Activated T-cell treated with anti-CD3 and anti-CD28 coated beads, Interleukin-2, amount 50 U/mL, for 72 hours (primary cell): ENCODE measurements at regions not wholly inside any gene's neighbourhood (a gene's known extent, or its start where the extent isn't known, plus 50 kb on each side); places are given as distances from the start of the nearest gene placed in this dataset.

Source experiments
- ATAC-seq, 2 donors: fragments of 150-1000 bp; cut with Tn5 transposase; replicated peaks in 1 of 2; 2 replicates each; pipeline ENCODE4 v1.10.0; 2021; ENCODE audit warnings: moderate library complexity in 2 of 2, mild to moderate bottlenecking in 1 of 2
- DNase-seq, 2 donors: peaks; one replicate each; pipeline ENCODE4 v3.0.0; 2021 to 2022; ENCODE audit warnings: mixed read lengths in 1 of 2
- H3K27ac Mint-ChIP-seq: one replicate; pipeline ENCODE4 v1.8.0; 2022; ENCODE audit warnings: mild to moderate bottlenecking, moderate library complexity, mixed read lengths
- H3K27me3 Mint-ChIP-seq: one replicate; pipeline ENCODE4 v1.8.0; 2022; ENCODE audit warnings: low read depth, mixed read lengths
- H3K36me3 Mint-ChIP-seq, 2 donors: one replicate each; pipeline ENCODE4 v1.8.0; 2022; ENCODE audit warnings: mixed read lengths in 2 of 2, mild to moderate bottlenecking in 1 of 2; ENCODE audit not compliant: insufficient read depth in 2 of 2
- H3K4me1 Mint-ChIP-seq: one replicate; pipeline ENCODE4 v1.8.0; 2022; ENCODE audit warnings: low read depth, mixed read lengths
- H3K4me3 Mint-ChIP-seq, 2 donors: one replicate each; pipeline ENCODE4 v1.8.0; 2022; ENCODE audit warnings: mild to moderate bottlenecking in 2 of 2, mixed read lengths in 2 of 2, moderate library complexity in 2 of 2
- H3K9me3 Mint-ChIP-seq, 2 donors: one replicate each; pipeline ENCODE4 v1.8.0; 2022; ENCODE audit warnings: mixed read lengths in 2 of 2

DNA sequence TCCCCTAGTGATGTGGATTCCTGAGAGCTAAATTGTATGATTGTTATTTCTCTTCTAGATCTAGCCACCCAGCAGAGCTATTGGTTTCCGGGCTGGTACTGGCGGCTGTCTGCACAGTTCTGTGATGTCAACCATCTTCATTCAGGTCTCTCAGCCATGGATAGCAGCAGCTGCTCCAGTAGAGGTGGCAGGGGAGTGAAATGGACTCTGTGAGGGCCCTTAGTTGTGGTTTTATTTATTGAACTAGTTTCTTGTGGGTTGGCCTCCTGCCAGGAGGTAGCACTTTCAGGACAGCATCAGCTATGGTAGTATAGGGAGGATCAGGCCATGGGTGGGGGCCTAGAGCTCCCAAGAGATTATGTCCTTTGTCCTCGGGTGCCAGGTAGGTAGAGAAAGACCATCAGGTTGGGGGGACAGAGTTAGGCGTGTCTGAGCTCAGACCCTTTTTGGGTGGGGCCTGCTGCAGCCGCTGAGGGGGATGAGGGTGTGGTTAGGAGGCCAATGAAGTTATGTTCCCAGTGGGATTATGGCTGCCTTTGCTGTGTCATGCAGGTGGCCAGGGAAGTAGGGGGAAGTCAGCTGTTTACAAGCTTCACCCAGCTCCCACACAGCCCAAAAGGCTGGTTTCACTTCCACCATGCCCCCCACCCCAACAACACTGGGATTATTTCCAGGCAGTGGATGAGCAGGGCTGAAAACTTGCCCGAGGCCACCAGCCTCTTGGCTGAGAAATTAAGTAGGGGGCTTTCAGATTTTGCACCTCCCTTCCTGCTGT, 55.1 kb upstream of the RGS4 start:
- no peak overlapping the region for H3K4me3 Mint-ChIP-seq
- H3K27ac Mint-ChIP-seq: no peak overlapping the region
- peaks cover 0 to 4% of the 10 kb centered on the region in 2 donors for H3K9me3 Mint-ChIP-seq
- no peaks in the 10 kb centered on the region for H3K4me1 Mint-ChIP-seq
- ATAC-seq: no peak
- H3K36me3 Mint-ChIP-seq: no peaks in the 10 kb centered on the region
- DNase-seq: no peak
- H3K27me3 Mint-ChIP-seq: no peaks in the 10 kb centered on the region

DNA sequence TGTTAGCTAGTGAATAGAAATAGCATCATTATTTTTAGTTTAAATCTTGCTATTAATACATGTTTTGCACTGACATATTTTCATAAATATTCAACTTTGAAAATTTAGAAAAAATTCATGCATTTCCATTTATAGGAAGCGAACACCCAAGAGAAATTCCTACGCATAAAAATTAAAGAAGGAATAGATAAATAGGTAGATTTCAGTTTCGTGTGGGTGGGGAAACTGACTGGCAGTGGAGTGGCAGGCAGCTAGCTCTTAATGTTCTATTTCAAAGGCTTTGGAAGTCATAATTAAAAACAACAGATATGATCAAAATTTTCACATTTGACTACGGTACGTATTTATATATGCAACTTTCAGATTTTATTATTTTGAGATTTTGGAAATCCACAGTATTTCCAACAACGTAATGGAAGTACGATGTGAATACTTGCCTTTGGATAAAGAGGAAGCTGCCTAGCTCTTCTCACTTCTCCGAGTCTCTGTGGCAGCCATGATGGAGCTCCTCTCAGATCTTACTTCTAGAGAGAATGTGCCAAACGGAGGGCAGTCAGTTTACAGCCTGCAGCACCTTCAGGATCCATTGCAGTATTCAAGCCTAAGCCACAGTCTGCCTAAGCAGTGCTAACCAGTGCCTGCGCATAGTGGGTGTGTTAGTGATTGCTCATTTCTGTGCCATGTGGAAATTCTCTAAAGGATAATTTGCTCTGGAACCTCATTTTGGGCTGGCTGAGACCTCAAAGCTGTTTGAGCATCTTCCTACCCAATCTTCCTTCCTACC, 62.9 kb upstream of the RGS4 start:
- no peak overlapping the region for H3K27ac Mint-ChIP-seq
- no peak for ATAC-seq
- peaks cover 5% of the 10 kb centered on the region for H3K27me3 Mint-ChIP-seq

DNA sequence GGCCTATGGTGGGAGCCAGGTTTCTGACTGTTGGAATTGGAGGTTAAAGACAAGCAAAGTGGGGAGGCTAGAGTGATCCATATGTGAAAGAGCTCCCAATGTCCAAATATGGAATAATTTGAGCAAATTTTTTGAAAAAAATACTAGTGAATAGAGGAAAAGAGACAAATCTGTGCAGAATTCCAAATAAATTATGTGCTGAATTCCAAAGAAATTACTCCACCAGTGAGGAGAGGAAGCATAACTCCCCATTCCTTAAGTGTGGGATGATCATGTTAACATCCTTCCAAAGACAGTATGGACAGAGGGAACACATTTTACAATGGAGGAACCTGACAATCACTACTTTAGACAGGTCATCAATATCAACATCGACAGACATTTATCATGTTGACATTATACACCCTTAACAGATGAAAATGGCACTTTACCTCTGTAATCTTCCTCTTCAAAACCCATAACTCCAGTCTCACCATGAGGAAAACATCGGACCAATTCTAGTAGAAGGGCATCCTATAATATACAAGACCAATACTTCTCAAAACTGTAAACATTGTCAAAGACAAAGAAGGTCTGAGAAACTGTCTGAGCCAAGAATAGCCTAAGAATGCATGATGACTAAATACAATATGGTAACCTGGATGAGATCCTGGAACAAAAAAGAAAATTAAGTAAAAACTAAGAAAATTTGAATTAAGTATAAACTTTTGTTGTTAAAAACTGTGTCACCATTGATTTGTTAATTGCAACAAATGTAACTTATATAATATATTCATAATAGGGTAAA, 71.5 kb upstream of the RGS4 start:
- peaks cover 16% of the 10 kb centered on the region for H3K27me3 Mint-ChIP-seq
- H3K9me3 Mint-ChIP-seq: peaks cover 0 to 2% of the 10 kb centered on the region in 2 donors
- H3K4me3 Mint-ChIP-seq: no peak overlapping the region
- H3K27ac Mint-ChIP-seq: no peak overlapping the region
- ATAC-seq (no peak), DNase-seq (no peak)
- H3K4me1 Mint-ChIP-seq: no peaks in the 10 kb centered on the region
- H3K36me3 Mint-ChIP-seq: no peaks in the 10 kb centered on the region

More for the DNA sequence above, 62.9 kb upstream of the RGS4 start:
- H3K9me3 Mint-ChIP-seq: no peaks in the 10 kb centered on the region
- H3K4me3 Mint-ChIP-seq: no peak overlapping the region
- no peaks in the 10 kb centered on the region for H3K4me1 Mint-ChIP-seq
- H3K36me3 Mint-ChIP-seq: no peaks in the 10 kb centered on the region
- no peak for DNase-seq

DNA sequence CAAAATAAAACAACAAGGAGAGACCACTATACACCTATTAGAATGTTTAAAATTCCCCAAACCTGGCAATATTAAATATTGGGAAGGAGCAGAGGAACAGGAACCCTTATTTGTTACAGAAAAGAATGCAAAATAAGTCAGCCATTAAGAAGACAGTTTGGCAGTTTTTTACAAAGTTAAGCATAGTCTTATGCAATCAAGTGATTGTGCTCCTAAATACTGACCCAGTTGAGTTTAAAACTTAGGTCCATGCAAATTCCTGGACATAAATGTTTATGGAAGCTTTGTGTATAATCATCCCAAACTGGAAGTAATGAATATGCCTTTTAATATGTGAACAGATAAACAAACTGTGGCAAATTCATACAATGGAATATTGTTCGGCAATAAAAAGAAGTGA, 72.9 kb upstream of the RGS4 start:
- peaks cover 0 to 2% of the 10 kb centered on the region in 2 donors for H3K9me3 Mint-ChIP-seq
- no peak overlapping the region for H3K27ac Mint-ChIP-seq
- H3K27me3 Mint-ChIP-seq: peaks cover 17% of the 10 kb centered on the region
- no peak for DNase-seq
- no peaks in the 10 kb centered on the region for H3K4me1 Mint-ChIP-seq
- no peak overlapping the region for H3K4me3 Mint-ChIP-seq
- H3K36me3 Mint-ChIP-seq: no peaks in the 10 kb centered on the region
- ATAC-seq: no peak

DNA sequence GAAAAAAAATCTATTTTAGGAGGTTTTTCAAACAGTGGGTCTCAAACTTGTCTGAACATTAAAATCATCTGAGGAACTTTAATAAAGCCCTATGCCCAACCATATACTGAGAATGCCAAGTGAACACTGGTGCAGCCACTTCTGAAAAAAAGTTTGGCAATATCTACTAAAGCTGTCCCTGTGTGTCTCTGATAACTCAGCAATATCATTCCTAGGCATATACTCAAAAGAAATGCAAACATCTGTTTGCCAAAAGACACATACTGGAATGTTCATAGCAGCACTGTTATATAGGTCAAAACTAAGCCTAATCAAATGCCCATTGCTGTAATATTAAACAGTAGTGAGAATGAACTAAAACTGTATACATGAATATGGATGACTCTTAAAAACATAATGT, 74.2 kb upstream of the RGS4 start:
- Mint-ChIP-seq H3K27ac (no peak overlapping the region), H3K36me3 (no peaks in the 10 kb centered on the region), H3K4me3 (no peak overlapping the region), H3K9me3 (peaks cover 0 to 2% of the 10 kb centered on the region in 2 donors), H3K4me1 (no peaks in the 10 kb centered on the region), H3K27me3 (peaks cover 16% of the 10 kb centered on the region)
- ATAC-seq (no peak), DNase-seq (no peak)

DNA sequence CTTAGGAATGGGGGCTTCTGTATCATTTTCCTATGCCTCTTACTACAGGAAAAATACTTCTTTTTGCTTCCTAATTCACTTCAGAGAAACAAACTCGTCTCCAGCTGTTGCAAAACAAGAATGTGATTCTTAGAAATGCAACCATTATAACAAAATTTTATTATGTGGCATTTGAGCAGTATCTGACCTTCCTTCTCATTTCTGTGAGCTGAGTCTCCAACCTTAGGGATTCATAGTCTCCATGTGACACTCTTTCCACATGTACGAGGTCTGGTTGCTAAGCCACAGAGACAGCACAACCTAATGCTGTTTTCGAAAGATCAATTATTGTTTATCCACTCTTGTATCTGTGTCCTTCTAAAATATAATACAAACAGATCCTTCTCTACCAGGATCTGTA, 75.3 kb upstream of the RGS4 start:
- no peaks in the 10 kb centered on the region for H3K4me1 Mint-ChIP-seq
- DNase-seq (no peak), ATAC-seq (no peak)
- peaks cover 0 to 2% of the 10 kb centered on the region in 2 donors for H3K9me3 Mint-ChIP-seq
- no peak overlapping the region for H3K4me3 Mint-ChIP-seq
- H3K27ac Mint-ChIP-seq: no peak overlapping the region
- no peaks in the 10 kb centered on the region for H3K36me3 Mint-ChIP-seq
- H3K27me3 Mint-ChIP-seq: peaks cover 23% of the 10 kb centered on the region

DNA sequence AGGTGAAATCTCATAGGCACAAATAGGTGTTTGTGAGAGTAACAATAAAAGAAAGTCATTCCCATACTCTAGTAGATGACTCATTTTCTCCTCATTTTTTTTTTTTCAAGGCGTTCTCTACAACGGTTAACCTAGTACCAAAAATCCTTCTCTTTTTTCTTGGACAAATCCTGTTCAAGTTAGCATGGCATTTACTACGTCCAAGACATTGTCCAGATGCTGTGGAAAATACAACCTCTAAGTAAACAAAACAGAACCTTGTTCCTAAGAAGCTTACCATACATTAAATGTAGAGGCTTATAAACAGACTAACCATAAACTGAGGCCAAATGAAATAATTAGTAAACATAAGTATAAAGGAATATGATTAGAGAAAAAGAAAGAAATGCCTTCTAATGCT, 76.2 kb upstream of the RGS4 start:
- no peak overlapping the region for H3K27ac Mint-ChIP-seq
- no peaks in the 10 kb centered on the region for H3K4me1 Mint-ChIP-seq
- ATAC-seq (no peak), DNase-seq (no peak)
- no peak overlapping the region for H3K4me3 Mint-ChIP-seq
- peaks cover 23% of the 10 kb centered on the region for H3K27me3 Mint-ChIP-seq
- H3K9me3 Mint-ChIP-seq: peaks cover 0 to 2% of the 10 kb centered on the region in 2 donors
- no peaks in the 10 kb centered on the region for H3K36me3 Mint-ChIP-seq

DNA sequence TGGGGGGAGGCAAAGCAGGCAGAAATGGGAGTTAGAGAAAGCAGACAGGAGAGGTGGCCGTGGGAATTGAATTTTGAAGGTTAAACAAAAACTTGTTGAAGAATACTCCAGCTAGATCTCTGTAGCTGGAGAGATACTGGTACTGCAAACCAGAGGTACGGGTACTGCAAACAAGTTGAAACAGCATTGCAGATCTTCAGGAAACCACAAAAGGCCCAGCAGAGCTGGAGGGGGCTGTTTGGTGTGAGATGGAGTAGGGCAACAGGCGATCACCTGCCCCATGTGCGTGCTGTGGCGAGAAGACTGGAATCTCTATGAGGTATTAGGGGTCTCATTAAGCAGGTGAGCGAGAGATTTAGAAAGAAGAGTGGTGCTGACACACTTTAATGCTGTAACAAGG, 77.7 kb upstream of the RGS4 start:
- Mint-ChIP-seq H3K27me3 (peaks cover 23% of the 10 kb centered on the region), H3K4me3 (no peak overlapping the region), H3K36me3 (no peaks in the 10 kb centered on the region), H3K27ac (no peak overlapping the region), H3K4me1 (no peaks in the 10 kb centered on the region), H3K9me3 (peaks cover 0 to 2% of the 10 kb centered on the region in 2 donors)
- ATAC-seq (no peak), DNase-seq (no peak)

DNA sequence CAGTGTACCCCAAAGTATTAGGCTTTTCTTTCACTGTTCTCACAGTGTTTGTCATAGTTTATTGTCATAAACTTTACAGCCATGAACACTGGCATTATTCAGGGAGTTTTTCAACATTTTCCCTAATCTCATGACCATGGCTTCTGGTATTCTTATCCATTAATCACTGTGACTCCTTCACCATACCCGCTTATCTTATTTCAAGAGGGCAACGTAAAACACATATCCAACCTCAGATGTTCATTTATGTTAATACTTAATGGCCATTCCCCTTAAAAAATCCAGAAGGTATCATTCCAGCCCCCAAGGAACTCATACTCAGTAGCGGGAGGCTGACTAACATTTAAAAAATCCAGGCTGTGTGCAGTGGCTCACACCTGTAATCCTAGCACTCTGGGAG, 78.5 kb upstream of the RGS4 start:
- no peaks in the 10 kb centered on the region for H3K36me3 Mint-ChIP-seq
- H3K27me3 Mint-ChIP-seq: peaks cover 23% of the 10 kb centered on the region
- no peak overlapping the region for H3K4me3 Mint-ChIP-seq
- peaks cover 0 to 2% of the 10 kb centered on the region in 2 donors for H3K9me3 Mint-ChIP-seq
- no peak for ATAC-seq
- H3K4me1 Mint-ChIP-seq: no peaks in the 10 kb centered on the region
- no peak for DNase-seq
- H3K27ac Mint-ChIP-seq: no peak overlapping the region

DNA sequence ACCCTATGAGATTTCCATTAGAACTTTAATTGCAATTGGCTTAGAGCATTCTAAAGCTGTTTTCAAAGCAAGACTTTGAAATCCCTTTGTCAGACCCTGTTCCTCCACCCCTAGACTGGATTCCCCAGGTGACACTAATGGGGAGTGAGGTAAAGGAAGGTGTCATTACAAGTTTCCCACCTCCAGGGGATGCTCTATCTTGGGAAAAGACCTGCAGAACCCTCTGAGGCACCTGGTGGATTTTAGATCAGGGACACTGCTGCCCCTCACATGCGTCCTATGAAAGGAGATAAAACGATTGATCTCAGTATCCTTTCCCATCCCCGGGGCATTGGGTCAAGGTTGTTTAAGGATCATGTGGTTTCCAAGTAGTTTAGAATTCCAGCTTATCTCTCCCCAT, 80.3 kb upstream of the RGS4 start:
- no peaks in the 10 kb centered on the region for H3K4me1 Mint-ChIP-seq
- H3K36me3 Mint-ChIP-seq: no peaks in the 10 kb centered on the region
- no peak overlapping the region for H3K4me3 Mint-ChIP-seq
- H3K27ac Mint-ChIP-seq: no peak overlapping the region
- H3K9me3 Mint-ChIP-seq: no peaks in the 10 kb centered on the region
- DNase-seq (no peak), ATAC-seq (no peak)
- peaks cover 16% of the 10 kb centered on the region for H3K27me3 Mint-ChIP-seq

DNA sequence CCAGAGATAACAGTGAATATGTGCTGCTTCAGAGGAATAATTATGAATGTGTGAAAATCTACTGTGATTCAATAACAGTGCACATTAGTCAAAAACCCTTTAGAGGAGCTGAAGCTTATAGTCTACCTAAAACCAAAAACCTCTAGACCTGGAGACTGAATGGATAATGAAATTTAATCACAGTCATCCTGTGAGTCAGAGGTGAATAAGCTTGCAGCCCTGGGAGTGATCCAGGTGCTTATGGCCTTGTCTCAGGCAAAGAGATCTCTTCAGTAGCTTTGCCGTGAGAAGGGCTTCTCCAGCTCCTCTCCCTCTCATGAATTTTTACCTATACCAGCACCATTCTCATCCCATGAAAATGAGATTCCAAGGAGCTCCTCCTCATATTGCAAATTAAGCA, 81.3 kb upstream of the RGS4 start:
- Mint-ChIP-seq H3K4me3 (no peak overlapping the region), H3K9me3 (no peaks in the 10 kb centered on the region), H3K27me3 (peaks cover 21% of the 10 kb centered on the region), H3K27ac (no peak overlapping the region), H3K36me3 (no peaks in the 10 kb centered on the region), H3K4me1 (no peaks in the 10 kb centered on the region)
- ATAC-seq (no peak), DNase-seq (no peak)

DNA sequence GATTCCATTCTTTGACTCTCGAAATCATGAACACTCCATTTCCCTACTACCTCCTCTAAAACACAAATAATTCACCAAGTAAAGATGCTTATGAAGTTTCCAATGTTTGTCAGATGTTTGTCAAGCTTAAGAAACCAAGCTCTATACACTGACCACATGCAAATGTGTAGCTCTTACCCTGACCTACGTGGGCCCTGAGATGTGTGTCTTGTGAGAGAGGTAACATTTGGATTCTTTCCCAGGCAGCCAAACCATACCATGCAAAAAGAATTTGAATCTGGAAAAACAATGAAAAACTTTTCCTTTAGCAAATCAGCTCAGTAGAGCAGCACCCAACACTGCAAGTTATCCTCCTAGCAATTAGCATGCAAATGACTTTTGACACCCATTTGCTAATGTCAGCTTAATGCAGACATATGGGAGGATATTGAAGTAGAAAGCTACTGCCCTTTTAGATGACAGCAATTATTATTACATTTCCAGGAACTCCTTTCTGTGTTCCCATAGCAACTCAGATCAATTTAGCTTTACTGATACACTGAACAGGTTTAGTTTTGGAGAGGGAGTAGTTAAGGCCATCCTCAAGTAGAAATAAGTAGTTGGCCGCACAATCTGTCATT, 83.2 kb upstream of the RGS4 start:
- H3K36me3 Mint-ChIP-seq: no peaks in the 10 kb centered on the region
- no peak overlapping the region for H3K27ac Mint-ChIP-seq
- no peak for ATAC-seq
- no peak overlapping the region for H3K4me3 Mint-ChIP-seq
- no peak for DNase-seq
- peaks cover 12% of the 10 kb centered on the region for H3K27me3 Mint-ChIP-seq
- H3K9me3 Mint-ChIP-seq: no peaks in the 10 kb centered on the region
- no peaks in the 10 kb centered on the region for H3K4me1 Mint-ChIP-seq

DNA sequence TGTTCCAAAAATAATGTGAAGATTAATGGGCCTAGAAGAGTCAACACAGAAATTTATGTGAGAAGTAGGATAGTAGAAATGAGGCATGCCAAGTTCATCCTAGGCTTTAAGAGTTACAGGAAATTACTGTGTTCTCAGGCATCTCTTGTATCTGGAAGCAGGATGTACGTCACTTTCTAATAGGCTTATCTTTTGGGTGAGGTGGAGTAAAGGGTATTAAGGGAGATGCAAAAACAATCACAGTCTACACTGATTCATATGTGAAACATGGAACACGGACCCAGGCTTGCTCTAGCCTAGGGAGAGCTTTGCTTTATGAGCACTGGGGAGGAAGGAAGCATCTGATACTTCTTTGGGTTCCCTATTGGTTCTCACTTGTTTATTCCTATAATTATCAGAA, 84.5 kb upstream of the RGS4 start:
- ATAC-seq (no peak), DNase-seq (no peak)
- Mint-ChIP-seq H3K27me3 (peaks cover 10% of the 10 kb centered on the region), H3K36me3 (no peaks in the 10 kb centered on the region), H3K27ac (no peak overlapping the region), H3K9me3 (no peaks in the 10 kb centered on the region), H3K4me1 (no peaks in the 10 kb centered on the region), H3K4me3 (no peak overlapping the region)
